CD4-positive, alpha-beta T cell treated with Interleukin-1 beta for 1 hour (primary cell): ENCODE measurements at regions not wholly inside any gene's neighbourhood (a gene's known extent, or its start where the extent isn't known, plus 50 kb on each side); places are given as distances from the start of the nearest gene placed in this dataset.
"Not testable (repeated sequence)": the region's sequence is repeated elsewhere in the genome, so short reads cannot be mapped to it uniquely, and the experiment has no call there.

Source experiments
- DNase-seq, 2 donors: peaks; one replicate each; pipeline ENCODE4 v3.0.0-alpha.2; 2020 to 2022

DNA sequence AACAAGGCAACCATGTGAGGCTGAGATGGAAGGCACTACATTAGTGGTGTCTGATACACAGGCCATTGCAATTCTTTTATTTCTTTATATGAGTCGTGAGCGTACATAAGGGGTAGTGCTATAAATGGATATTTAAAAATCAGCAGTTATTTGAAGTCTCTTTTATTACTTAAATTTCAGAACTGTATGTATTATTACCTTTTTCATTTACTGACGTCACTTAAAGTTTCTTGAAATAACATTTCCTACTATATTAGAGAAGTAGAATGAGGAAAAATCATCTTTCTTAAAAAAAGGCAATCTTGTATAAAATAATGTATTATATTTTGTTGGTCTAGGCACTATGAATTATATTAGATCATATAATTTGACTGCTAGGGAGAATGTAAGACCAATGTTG, 280.9 kb upstream of the CYLC2 start:
- DNase-seq: no peak

DNA sequence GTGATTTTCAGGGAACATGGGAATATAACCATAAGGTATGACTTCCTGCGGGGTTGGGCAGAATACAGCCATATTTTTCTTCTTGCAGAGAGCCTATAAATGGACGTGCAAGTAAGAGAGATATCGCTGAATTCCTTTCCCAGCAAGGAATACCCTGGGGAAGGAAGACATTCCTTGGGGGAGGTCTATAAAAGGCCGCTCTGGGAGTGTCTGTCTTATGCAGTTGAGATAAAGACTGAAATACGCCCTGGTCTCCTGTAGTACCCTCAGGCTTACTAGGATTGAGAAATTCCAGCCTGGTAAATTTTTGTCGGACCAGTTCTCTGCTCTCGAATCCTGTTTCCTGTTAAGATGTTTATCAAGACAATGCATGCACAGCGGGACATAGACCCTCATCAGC, 282.2 kb upstream of the CYLC2 start:
- DNase-seq: not testable (repeated sequence)

DNA sequence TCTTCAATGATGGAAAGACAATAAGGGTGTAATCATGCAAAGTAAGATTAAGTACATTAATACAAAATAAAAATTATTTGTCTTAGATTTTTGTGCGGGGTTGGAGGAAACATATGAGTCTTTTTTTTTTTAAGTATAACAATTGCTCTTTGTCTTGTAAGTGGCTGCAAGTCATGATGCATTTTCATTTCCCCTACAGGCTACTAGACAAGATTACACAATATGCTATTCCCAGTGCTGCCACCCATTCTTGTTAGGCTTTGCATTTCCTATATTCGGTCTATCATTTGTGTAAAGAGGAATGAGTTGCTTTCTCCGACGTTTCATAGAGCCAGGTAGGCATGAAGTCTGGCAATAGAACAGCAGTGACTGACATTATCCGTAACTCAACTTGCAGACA, 294.2 kb upstream of the CYLC2 start:
- no peak for DNase-seq

DNA sequence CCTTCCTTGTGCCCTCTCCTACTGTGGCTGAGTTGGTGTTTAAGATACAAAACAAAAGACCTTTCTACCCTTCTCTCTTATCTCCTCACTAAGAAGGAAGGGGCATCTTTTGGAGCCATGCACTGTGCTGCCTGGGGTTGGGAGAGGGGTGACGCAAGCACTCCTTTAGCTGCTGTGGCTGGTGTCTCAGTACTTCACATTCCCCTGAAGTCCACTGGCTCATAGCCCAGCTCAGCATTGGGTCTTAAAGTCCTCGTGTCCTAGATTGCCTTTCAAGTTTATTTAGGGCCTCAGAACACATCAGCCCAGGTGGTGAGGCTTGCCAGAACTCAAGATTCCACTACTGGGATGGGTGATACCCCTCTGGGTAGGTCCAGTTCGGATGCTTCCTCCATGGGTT, 325.9 kb upstream of the CYLC2 start:
- DNase-seq: no peak

DNA sequence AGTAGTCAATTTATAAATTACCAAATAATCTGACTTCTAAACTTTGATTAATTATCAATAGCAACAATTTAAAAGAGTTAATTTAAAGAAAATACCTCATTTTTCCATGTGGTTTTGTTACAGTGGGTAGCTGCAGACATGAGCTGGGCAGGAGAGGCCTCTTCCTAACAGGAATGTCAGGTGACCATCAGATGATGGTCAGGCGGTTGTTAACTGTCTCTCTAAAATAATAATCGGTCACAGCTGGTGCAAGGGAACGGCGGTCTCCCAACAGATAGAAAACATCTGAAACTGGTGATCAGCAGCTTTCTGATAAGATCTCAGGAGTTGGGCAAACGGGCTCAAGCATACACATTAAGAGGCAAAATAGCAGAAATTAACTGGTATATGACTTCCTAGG, 342.7 kb upstream of the CYLC2 start:
- DNase-seq: no peak

DNA sequence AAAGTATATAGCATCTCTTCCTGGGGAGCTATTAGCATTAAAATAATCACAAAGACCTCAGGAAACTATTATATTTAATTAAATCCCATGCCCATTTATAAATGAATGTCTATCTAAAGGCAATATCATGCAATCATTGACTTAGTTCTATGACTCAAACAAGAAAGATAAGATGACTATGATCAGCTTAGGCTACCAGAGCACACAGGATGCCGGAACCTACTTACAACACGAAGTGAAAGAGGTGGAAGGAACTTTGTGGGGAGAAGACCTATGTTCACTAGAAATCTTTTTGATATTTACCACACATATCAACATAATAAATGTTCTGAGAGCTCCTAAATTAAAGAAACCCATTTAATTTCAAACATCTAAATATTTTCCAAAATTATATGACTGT, 344.2 kb upstream of the CYLC2 start:
- no peak for DNase-seq

DNA sequence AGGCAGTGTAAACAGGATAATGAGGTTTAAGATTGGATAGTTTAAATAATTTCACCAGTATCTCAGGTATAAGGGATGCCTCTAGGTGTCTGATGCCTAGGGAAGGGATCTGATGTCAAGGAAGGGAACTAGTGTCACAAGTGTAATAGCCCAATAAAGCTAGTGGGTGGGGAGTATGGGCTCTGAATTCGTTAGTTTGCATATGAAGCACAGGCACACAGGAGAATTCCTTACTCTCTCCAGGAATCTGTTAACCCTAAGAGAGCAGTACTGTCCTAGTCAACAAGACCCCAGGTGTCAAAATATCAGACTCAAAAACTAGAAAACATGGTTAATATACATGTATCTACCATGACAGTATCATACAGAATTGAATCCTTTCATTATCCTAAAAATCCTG, 352.5 kb upstream of the CYLC2 start:
- DNase-seq: no peak

DNA sequence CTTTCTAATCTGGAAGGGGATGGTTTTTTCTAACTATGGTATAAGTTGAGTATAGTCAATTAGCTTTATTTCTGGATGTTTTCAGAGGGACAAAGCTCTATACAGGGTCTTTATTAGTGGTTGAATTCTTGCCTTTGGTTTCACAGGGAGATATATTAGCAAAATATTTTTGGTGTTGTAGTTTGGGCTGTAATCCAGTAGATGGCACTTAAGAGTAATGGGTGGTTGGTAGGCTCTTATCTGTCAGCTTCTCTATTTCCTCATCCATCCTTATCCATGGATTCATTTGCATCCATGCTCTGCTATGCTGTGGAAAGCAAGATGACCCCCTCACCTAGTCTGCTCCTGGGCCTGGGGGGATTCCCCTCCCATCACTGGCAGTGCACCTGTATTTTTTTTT, 363.6 kb upstream of the CYLC2 start:
- no peak for DNase-seq

DNA sequence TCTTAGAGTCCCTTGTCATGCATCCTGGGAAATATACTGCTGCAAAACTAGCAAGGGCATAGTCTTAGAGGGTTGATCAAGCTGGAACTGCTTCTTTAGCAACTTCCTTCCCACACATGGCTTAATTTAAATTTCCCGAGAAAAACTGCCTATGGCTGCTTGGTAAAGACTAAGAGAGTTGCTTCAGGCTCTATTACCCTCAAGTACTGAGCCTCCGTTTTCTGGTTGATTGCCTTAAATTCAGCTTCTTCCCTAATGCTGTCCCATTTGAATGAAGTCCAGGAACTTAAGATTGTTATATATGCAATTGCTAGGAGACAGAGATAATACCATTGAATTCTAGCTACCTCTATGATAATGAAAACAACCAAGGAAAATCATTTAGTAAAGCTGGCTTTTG, 385.7 kb upstream of the CYLC2 start:
- DNase-seq: no peak

DNA sequence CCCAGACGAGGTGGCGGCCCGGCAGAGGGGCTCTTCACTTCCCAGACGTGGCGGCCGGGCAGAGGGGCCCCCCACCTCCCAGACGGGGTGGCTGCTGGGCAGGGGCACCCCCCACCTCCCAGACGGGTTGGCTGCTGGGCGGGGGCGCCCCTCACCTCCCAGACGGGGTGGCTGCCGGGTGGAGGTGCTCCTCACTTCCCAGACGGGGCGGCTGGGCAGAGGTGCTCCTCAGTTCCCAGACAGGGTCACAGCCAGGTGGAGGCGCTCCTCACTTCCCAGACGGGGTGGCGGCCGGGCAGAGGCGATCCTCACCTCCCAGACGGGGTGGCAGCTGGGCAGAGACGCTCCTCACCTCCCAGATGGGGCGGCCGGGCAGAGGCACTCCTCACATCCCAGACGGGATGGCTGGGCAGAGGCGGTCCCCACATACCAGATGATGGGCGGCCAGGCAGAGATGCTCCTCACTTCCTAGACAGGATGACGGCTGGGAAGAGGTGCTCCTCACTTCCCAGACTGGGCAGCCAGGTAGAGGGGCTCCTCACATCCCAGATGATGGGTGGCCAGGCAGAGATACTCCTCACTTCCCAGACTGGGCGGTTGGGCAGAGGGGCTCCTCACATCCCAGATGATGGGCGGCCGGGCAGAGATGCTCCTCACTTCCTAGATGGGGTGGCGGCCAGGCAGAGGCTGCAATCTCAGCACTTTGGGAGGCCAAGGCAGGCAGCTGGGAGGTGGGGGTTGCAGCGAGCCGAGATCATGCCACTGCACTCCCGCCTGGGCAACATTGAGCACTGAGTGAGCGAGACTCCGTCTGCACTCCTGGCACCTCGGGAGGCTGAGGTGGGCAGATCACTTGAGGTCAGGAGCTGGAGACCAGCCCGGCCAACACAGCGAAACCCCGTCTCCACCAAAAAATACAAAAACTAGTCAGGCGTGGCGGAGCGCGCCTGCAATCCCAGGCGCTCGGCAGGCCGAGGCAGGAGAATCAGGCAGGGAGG, 391.6 kb upstream of the CYLC2 start:
- DNase-seq: not testable (repeated sequence)

DNA sequence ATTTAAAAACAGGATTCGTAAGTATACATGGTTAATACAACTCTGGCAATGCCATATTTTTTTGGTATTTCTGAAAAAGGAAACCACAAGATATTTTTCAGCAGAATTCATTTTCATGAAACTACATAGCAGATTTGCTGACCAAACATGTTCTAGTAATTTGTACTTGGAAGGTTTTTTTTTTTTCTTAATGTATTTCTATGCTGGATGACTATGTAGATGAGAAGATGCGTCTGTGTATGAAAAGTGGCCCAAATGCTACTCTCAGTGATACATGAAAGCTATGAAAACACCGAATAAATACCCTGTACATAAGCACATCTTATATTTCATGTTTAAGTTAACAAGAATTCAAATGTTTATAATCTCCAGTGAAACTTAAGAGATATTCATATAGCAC, 400.9 kb upstream of the CYLC2 start:
- no peak for DNase-seq

DNA sequence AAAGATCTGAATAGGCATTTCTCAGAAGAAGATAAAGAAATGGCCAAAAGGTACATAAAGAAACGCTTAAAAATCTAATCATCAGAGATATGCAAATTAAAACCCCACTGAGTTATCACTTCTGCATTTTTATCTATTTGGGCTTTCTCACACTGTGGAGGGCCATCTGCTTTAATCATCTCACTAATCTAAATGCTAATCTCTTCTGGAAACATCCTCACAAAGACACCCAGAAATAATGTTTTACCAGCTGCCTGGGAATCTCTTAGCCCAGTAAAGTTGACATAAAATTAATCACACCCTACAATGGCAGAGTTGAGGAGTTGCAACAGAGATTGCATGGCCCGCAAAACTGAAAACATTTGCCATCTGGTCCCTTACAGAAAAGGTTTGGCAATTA, 407.9 kb upstream of the CYLC2 start:
- no peak for DNase-seq

DNA sequence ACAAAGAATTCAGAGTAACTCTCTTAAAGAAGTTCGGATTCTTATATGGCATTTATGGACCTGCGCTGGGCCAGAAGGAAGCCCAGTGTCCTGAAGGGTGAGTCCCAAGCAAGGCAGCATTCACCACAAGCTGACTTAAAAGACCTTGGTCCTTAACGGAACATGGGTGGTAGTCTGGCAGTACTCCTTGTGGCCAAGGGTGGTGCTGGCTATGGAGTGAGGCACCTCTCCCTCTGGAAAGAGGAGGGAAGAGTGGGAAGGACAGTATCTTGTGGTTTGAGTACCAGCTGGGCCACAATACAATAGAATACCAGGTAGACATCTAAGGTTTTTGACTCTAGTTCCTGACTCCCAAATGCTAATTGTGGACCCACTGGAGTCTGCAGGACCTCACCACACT, 425.7 kb upstream of the CYLC2 start:
- DNase-seq: no peak

DNA sequence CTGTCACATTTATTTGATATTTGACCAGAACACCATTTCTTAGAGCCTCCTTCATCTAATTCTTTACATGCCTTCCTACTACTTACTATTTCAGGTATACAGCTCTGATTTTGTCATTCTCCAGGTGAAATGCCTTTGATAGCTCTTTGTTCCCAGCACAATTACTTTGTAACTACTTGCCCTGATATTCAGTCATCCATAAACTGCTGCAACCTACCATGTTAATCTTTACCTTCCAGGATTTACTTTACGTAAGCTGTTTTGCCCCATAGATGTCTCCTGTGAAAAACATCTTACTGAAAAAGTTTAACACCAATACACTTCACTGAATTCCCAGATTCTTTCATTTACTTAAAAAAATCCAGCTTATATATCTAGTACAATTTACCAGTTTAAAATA, 443.8 kb upstream of the CYLC2 start:
- DNase-seq: no peak

DNA sequence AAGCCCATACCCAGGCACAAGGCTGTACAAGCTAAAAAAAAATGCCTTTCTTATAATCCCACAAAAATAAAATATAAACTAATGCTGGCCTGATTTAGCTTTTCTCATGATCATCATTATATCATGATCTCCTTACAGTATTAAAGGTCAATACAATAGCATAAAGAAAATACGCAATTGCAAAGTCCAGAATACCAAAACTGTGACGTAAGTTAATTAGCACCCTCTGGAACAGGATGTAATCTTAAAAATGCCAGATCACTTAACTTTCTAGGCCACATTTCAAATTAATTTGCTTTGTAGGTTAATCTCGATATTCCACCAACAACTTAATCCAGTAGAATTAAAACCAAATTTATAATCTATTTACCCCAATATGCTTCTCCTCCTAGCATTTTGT, 444.2 kb upstream of the CYLC2 start:
- no peak for DNase-seq

DNA sequence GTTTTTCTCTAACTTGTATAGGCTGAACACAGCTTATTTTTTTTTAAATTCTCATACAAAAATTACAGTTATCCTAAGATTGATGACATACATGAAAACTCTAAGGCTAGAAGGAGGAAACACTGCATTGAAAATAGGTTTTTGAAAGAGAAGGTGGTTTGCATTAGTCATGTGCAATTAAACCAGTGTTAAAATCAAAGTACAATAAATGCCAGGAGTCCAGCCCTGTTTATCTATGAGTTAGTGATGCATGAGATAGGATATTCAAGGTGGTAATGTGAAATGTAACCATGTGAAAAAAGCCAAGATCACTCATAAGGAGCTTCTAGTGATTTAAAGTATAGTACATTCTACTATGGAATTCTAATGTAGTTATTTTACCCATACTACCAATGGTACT, 444.9 kb upstream of the CYLC2 start:
- no peak for DNase-seq

DNA sequence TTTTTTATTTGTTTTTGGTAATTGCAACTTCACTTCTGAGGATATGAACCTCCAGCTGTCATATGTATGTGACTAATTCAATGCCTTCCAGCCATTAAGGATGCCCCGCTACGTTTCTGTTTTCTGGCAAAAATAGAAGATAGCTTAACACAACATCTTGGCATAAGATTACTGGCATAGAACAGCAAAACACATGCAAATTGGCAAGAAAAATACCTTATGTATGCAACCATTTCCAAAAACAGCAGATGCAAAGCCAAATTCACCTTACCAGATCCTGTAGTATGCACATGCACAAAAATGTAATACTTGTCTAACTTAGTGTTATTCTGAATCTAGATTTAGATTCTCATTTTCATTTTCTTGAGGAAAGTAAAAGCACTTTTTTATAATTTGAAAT, 461.1 kb upstream of the CYLC2 start:
- DNase-seq: no peak

DNA sequence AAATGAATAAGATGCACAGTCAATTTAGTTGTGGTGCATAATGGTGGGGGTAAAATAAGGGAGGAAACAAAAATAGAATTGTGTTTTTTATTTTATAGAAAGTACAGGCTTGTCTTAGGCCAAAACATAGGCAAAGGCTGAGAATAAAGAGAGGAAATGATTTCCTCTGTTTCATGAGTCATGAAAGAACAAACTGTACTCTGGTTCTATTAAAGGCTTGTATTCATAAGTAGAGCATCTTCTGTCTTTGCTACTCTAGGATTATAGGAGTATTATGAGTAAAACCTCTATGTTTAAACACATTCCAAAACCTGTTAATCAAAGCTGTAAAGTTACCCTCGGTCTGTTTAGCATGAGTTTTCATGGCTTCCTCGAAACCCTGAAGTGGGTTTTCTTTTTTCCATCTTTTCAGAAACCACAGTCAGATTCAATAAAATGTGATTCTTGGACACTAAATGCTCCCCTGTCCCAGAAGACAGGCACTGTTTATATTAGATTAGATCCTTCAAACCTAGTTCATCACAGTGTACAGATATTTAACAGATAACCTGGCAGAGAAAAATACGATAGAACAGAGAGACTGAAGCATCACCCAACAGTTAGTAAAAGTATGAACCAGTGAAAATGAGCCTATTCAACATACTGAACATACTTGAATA, 473.9 kb upstream of the CYLC2 start:
- no peak for DNase-seq

DNA sequence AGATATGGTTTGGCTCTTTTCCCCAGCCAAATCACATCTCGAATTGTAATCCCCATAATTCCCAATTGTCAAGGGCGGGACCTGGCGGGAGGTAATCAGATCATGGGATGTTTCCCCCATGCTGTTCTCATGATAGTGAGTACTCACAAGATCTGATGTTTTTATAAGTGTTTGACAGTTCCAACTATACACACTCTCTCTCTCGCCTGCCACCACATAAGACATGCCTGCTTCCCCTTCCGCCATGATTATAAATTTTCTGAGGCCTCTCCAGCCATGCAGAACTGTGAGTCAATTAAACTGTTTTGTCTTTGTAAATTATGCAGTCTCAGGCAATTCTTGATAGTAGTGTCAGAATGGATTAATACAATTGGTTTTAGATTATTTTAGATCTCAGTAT, 475.7 kb upstream of the CYLC2 start:
- no peak for DNase-seq

DNA sequence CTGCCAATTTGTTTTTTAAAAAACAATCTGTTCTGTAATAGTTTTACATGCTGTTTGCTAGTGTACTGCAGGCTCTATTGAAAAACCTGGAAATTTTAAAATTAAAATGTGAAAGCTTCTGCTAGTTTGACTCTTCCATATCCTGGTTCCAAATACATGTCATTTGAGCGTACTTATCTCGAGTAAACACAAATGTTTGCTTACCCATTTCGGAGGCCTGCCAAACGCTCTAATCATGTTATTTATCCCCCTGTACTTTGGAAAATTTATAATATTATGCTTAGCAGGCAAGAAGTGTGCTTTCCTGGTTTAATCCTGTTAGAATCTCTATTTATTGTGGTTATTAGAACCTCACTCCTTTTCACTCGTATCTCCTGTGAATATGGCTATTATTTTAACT, 476.8 kb upstream of the CYLC2 start:
- DNase-seq: no peak

DNA sequence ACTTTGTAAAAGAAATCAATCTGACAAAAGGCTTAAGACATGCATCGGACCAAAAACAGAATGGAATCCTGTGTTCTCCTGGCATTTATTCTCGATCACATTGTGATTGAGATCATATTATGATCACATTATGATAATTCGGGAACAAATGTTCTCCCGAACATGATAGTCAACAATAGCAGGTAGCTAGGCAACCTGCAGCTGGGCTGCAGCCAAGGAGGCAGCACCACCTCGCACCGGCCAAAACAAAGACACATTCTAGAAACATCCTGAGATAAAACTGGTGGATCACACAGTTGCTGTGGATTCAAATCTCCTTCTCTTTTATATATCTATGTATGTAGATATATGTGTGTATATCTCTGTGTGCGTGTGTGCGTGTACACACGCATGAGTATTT, 480.6 kb upstream of the CYLC2 start:
- no peak for DNase-seq

DNA sequence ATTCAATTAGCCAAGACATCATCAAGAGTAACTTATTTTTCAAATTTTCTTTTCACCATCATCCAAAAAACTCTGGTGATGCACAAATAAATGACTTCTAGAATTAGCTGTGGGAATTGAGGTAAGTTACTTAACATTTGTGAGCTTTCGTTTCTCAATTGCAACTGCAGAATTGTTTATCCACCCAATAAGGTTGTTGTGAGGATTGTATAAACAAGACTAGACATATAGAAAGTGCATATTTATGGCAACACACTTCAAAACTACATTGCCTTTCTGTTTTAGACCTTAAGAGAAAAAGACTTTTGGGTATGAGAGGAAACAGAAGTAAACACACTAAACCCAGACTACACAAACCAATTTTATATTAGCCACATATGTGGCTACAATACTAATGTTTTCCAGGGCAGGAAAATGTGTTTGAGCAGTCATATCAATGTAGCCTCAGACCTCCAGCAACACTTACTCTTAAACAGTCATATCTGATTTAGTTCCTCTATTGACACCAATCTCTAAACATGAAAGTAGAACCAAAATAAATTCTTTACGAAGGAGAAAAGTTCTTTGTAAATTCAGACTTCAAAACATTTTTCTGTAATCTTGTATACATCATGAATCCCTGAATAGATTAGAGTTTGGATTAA, 488.0 kb upstream of the CYLC2 start:
- no peak for DNase-seq

DNA sequence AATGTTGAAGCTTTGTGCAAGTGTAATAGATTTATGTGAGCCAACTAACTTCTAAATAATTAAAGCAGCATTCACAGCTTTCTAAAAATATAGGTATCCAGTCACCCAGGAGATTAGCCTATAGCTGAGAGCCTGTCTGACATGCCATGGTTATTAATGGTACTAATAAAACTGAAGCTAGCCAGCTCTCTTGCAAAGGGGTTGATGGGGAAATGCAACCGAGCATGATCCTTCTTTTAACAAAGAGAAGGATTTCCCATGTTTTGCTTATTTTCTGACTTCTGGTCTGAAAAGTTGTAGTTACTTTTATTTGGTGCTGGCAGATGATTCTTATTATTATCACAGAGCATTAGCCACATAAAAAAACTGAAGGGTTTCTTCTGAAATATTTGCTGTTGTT, 488.7 kb upstream of the CYLC2 start:
- DNase-seq: no peak

DNA sequence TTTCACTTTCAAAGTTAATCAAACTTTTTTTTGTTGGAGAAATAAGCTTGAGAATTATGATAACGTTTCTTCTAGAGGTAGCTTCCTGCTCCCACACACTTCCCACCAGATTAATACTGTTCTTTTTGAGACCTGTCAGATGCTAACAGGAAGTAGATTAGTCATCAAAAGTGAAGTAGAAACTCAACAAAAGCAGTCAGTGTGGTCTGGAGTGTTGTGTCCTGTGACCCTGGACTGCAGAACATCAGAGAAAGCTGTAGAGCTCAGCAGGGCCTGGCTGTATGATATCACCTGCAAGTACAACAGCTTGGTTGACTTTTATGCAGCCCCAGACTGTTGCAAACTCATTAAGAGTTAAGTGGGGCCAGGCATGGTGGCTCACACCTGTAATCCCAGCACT, 495.7 kb upstream of the CYLC2 start:
- DNase-seq: no peak
